ENCODE measurements at regions not wholly inside any gene's neighbourhood (a gene's known extent, or its start where the extent isn't known, plus 50 kb on each side); places are given as distances from the start of the nearest gene placed in this dataset.

DNA sequence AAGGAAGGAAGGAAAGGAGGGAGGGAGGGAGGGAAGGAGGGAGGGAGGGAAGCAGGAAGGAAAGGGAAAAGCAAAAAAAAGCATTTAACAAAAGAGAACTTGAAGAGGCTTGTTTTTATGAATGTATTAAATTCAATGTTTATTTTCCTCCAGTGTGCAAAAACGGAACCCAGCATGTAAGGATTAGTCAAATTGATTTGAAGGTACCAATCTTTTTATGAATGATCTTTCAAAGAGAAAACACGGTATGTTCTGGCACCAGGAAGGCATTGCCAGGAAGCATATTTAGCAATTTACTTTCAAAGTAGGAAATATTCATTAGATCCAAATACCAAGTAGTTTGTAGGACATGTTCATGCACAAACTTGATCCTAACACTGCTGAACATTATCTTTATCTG lies 453.6 kb downstream of the PDGFC start:
- H3K4me2 ChIP-seq (ENCODE audit: low read length): no peak overlapping the region
- no TSS peak for BruUV-seq (replicated peaks)
- intact Hi-C loops (cut with micrococcal nuclease): no loop called here
- no peaks in the 10 kb centered on the region for H3K9me2 ChIP-seq (ENCODE audit: insufficient read depth)
- no peaks in the 10 kb centered on the region for H3K4me1 ChIP-seq (ENCODE audit: control insufficient read depth in 1 of 2, insufficient read depth in 2 of 2, low read length in 2 of 2)
- no peak for TF ChIP-seq CEBPB (IDR thresholded peaks at IDR 0.05; ENCODE audit: low read depth)
- no peak for TF ChIP-seq ZNF274 (IDR thresholded peaks at IDR 0.05; ENCODE audit: low read depth, low read length)
- no peak for TF ChIP-seq EZH2phosphoT487 (IDR thresholded peaks at IDR 0.05; ENCODE audit: borderline replicate concordance)
- TF ChIP-seq CBX3 (IDR thresholded peaks at IDR 0.05; ENCODE audit: low read depth): no peak
- TF ChIP-seq, protein P1, sequence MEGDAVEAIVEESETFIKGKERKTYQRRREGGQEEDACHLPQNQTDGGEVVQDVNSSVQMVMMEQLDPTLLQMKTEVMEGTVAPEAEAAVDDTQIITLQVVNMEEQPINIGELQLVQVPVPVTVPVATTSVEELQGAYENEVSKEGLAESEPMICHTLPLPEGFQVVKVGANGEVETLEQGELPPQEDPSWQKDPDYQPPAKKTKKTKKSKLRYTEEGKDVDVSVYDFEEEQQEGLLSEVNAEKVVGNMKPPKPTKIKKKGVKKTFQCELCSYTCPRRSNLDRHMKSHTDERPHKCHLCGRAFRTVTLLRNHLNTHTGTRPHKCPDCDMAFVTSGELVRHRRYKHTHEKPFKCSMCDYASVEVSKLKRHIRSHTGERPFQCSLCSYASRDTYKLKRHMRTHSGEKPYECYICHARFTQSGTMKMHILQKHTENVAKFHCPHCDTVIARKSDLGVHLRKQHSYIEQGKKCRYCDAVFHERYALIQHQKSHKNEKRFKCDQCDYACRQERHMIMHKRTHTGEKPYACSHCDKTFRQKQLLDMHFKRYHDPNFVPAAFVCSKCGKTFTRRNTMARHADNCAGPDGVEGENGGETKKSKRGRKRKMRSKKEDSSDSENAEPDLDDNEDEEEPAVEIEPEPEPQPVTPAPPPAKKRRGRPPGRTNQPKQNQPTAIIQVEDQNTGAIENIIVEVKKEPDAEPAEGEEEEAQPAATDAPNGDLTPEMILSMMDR (IDR thresholded peaks at IDR 0.05 in 2 of 3, conservative IDR thresholded peaks at IDR 0.05 in 1 of 3; ENCODE audit: borderline replicate concordance in 1 of 3, insufficient read depth in 1 of 3, low read depth in 2 of 3, low read length in 2 of 3): no peak
- no peak for TF ChIP-seq FOSL1 (IDR thresholded peaks at IDR 0.05; ENCODE audit: low read depth)
- TF ChIP-seq RAD21 (IDR thresholded peaks at IDR 0.05; ENCODE audit: low read depth): no peak
- TF ChIP-seq, protein P2, sequence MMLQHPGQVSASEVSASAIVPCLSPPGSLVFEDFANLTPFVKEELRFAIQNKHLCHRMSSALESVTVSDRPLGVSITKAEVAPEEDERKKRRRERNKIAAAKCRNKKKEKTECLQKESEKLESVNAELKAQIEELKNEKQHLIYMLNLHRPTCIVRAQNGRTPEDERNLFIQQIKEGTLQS (IDR thresholded peaks at IDR 0.05): no peak
- no peak for TF ChIP-seq EGR1 (IDR thresholded peaks at IDR 0.05; ENCODE audit: low read depth)
- TF ChIP-seq SIN3A (IDR thresholded peaks at IDR 0.05; ENCODE audit: low read depth): no peak
- TF ChIP-seq, protein P3, sequence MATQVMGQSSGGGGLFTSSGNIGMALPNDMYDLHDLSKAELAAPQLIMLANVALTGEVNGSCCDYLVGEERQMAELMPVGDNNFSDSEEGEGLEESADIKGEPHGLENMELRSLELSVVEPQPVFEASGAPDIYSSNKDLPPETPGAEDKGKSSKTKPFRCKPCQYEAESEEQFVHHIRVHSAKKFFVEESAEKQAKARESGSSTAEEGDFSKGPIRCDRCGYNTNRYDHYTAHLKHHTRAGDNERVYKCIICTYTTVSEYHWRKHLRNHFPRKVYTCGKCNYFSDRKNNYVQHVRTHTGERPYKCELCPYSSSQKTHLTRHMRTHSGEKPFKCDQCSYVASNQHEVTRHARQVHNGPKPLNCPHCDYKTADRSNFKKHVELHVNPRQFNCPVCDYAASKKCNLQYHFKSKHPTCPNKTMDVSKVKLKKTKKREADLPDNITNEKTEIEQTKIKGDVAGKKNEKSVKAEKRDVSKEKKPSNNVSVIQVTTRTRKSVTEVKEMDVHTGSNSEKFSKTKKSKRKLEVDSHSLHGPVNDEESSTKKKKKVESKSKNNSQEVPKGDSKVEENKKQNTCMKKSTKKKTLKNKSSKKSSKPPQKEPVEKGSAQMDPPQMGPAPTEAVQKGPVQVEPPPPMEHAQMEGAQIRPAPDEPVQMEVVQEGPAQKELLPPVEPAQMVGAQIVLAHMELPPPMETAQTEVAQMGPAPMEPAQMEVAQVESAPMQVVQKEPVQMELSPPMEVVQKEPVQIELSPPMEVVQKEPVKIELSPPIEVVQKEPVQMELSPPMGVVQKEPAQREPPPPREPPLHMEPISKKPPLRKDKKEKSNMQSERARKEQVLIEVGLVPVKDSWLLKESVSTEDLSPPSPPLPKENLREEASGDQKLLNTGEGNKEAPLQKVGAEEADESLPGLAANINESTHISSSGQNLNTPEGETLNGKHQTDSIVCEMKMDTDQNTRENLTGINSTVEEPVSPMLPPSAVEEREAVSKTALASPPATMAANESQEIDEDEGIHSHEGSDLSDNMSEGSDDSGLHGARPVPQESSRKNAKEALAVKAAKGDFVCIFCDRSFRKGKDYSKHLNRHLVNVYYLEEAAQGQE (IDR thresholded peaks at IDR 0.05; ENCODE audit: low read depth): no peak
- TF ChIP-seq YY1 (IDR thresholded peaks at IDR 0.05; ENCODE audit: extremely low read depth, insufficient replicate concordance, low read depth, low read length): no peak
- no peak for TF ChIP-seq SRF (IDR thresholded peaks at IDR 0.05; ENCODE audit: low read depth)
- TF ChIP-seq, protein P4, sequence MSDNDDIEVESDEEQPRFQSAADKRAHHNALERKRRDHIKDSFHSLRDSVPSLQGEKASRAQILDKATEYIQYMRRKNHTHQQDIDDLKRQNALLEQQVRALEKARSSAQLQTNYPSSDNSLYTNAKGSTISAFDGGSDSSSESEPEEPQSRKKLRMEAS (IDR thresholded peaks at IDR 0.05): no peak
- TF ChIP-seq JUND (IDR thresholded peaks at IDR 0.05): no peak
- no peak for TF ChIP-seq SP1 (IDR thresholded peaks at IDR 0.05; ENCODE audit: low read depth)
- H3K36me3 ChIP-seq (ENCODE audit: control insufficient read depth in 1 of 2, insufficient read depth in 2 of 2, low read length in 2 of 2): no peaks in the 10 kb centered on the region
- H4K20me1 ChIP-seq (ENCODE audit: insufficient read depth): no peaks in the 10 kb centered on the region
- ChIA-PET CTCF (no interaction called here), RAD21 (ENCODE audit: low non-redundant PET in 1 of 2, low total read pairs in 2 of 2, uncharacterized antibody in 2 of 2, unreplicated experiment in 2 of 2) (no interaction called here), POLR2A (no interaction called here)
- no peak overlapping the region for H2AFZ ChIP-seq (ENCODE audit: low read depth, low read length, poor library complexity, severe bottlenecking)
- no peaks in the 10 kb centered on the region for H3K79me2 ChIP-seq (ENCODE audit: insufficient read depth, low read length)
- H3K4me3 ChIP-seq (replicated peaks in 1 of 2; ENCODE audit: low read depth in 1 of 2, low read length in 2 of 2): no peak overlapping the region
- ATAC-seq: no peak
- no peak for DNase-seq (ENCODE audit: low read depth, low spot score)
- H3K27ac ChIP-seq (ENCODE audit: low read depth, low read length): no peak overlapping the region
- no peaks in the 10 kb centered on the region for H3K9me3 ChIP-seq (ENCODE audit: control insufficient read depth in 1 of 2, insufficient read depth in 1 of 2, low read depth in 1 of 2, low read length in 2 of 2)
- no peaks in the 10 kb centered on the region for H3K27me3 ChIP-seq (ENCODE audit: insufficient read depth, low read length)
- no peak overlapping the region for H3K9ac ChIP-seq (ENCODE audit: low read length)

Measured in HCT116 (cell line).